B cell (primary cell): ENCODE measurements at regions not wholly inside any gene's neighbourhood (a gene's known extent, or its start where the extent isn't known, plus 50 kb on each side); places are given as distances from the start of the nearest gene placed in this dataset.

Source experiments
- ATAC-seq: fragments of 200-7000 bp; cut with Tn5 transposase; one replicate; pipeline ENCODE4 v1.10.0; 2021; ENCODE audit warnings: low read depth, mild to moderate bottlenecking, moderate number of reproducible peaks, moderate library complexity
- CTCF ChIA-PET: fragments of 350-600 bp; sonication (Branson Sonifier 250); formaldehyde crosslinking; loops from one replicate; lab custom pipeline; 2021; ENCODE audit warnings: antibody characterized with exemption, inconsistent platforms; lab: Charles Lee
- POLR2A ChIA-PET: fragments of 350-600 bp; sonication (Branson Sonifier 250); formaldehyde crosslinking; loops from one replicate; lab custom pipeline; 2021; ENCODE audit warnings: antibody characterized with exemption; lab: Charles Lee
- DNase-seq: peaks from one replicate; pipeline ENCODE4 v3.0.0; 2013
- H2AFZ ChIP-seq: 2 replicates; pipeline ENCODE4 v1.6.1; 2012; ENCODE audit warnings: mild to moderate bottlenecking, low read depth, low read length; ENCODE audit not compliant: insufficient read depth, poor library complexity, severe bottlenecking
- H3K27ac ChIP-seq, 2 donors: 1 replicate in 1 of 2; 2 replicates in 1 of 2; pipeline ENCODE4 v1.5.1; 2012 to 2013; ENCODE audit warnings: low read length in 2 of 2, mild to moderate bottlenecking in 2 of 2, moderate library complexity in 1 of 2
- H3K27me3 ChIP-seq, 4 experiments: fragments of 200-600 bp in 1 of 4; sonication (generic) in 1 of 4; replicated peaks in 1 of 4; 1 replicate in 2 of 4; 2 replicates in 2 of 4; pipeline versions ENCODE4 v1.6.1 to v1.7.0; 2013 to 2016; ENCODE audit warnings: low read length in 3 of 4, mild to moderate bottlenecking in 2 of 4, mixed read lengths in 1 of 4, moderate library complexity in 1 of 4; ENCODE audit not compliant: insufficient read depth in 4 of 4, control insufficient read depth in 3 of 4; ENCODE audit errors: control extremely low read depth in 1 of 4
- H3K36me3 ChIP-seq, 2 experiments: replicated peaks in 1 of 2; 1 replicate in 1 of 2; 2 replicates in 1 of 2; pipeline versions ENCODE4 v1.6.1 to v1.7.1; 2013; ENCODE audit warnings: low read length in 1 of 2; ENCODE audit not compliant: insufficient read depth in 2 of 2, control insufficient read depth in 1 of 2; ENCODE audit errors: control extremely low read depth in 1 of 2, extremely low read depth in 1 of 2
- H3K4me1 ChIP-seq, 2 donors: fragments of 200-600 bp in 1 of 2; sonication (generic) in 1 of 2; 1 replicate in 1 of 2; 2 replicates in 1 of 2; pipeline versions ENCODE4 v1.5.1 to v1.6.1; 2013 to 2017; ENCODE audit warnings: low read length in 2 of 2; ENCODE audit not compliant: control insufficient read depth in 2 of 2, insufficient read depth in 2 of 2
- H3K4me2 ChIP-seq: replicated peaks from 2 replicates; pipeline ENCODE3; 2012; ENCODE audit warnings: mild to moderate bottlenecking, low read depth, low read length; ENCODE audit not compliant: poor library complexity, severe bottlenecking
- H3K4me3 ChIP-seq, 5 experiments: fragments of 200-600 bp in 1 of 5; sonication (generic) in 1 of 5; 1 replicate in 3 of 5; 2 replicates in 2 of 5; pipeline versions ENCODE4 v1.5.1 to v1.7.0; 2011 to 2016; ENCODE audit warnings: low read length in 4 of 5, mild to moderate bottlenecking in 4 of 5, low read depth in 2 of 5, control low read depth in 1 of 5, moderate library complexity in 1 of 5; ENCODE audit not compliant: insufficient read depth in 1 of 5; ENCODE audit errors: control extremely low read depth in 1 of 5, extremely low read depth in 1 of 5
- H3K79me2 ChIP-seq: fragments of 200-600 bp; sonication (generic); one replicate; pipeline ENCODE4 v1.6.0; 2016; ENCODE audit warnings: low read length; ENCODE audit not compliant: control insufficient read depth, insufficient read depth
- H3K9ac ChIP-seq: fragments of 200-600 bp; sonication (generic); 2 replicates; pipeline ENCODE4 v1.6.1; 2017; ENCODE audit warnings: mild to moderate bottlenecking, low read length, moderate library complexity
- H3K9me3 ChIP-seq, 3 donors: one replicate each; pipeline versions ENCODE4 v1.6.1 to v1.7.1; 2013; ENCODE audit warnings: low read length in 2 of 3; ENCODE audit not compliant: control insufficient read depth in 2 of 3, insufficient read depth in 1 of 3; ENCODE audit errors: control extremely low read depth in 1 of 3
- H4K20me1 ChIP-seq: 2 replicates; pipeline ENCODE4 v1.6.0; 2012; ENCODE audit warnings: mild to moderate bottlenecking, low read length; ENCODE audit not compliant: insufficient read depth, control insufficient read depth, poor library complexity, severe bottlenecking
- H3K27ac Mint-ChIP-seq: one replicate; pipeline ENCODE4 v1.8.0; 2021; ENCODE audit warnings: mixed read lengths
- H3K27me3 Mint-ChIP-seq: one replicate; pipeline ENCODE4 v1.8.0; 2021; ENCODE audit warnings: mixed read lengths
- H3K4me1 Mint-ChIP-seq: one replicate; pipeline ENCODE4 v1.8.0; 2021; ENCODE audit warnings: mixed read lengths
- H3K4me3 Mint-ChIP-seq: one replicate; pipeline ENCODE4 v1.8.0; 2021; ENCODE audit warnings: mixed read lengths
- H3K9me3 Mint-ChIP-seq: one replicate; pipeline ENCODE4 v1.8.0; 2022; ENCODE audit warnings: mixed read lengths; ENCODE audit not compliant: insufficient read depth
- EZH2 ChIP-seq: IDR thresholded peaks from 2 replicates; pipeline ENCODE4 v1.6.1; 2012; ENCODE audit warnings: borderline replicate concordance, low read depth, mild to moderate bottlenecking, moderate library complexity, low read length; ENCODE audit not compliant: insufficient read depth, poor library complexity, severe bottlenecking
- WGBS: methylation state at CpG from one replicate; pipeline ENCODE4 v1.1.5; 2013; ENCODE audit warnings: missing lambda C conversion rate; ENCODE audit not compliant: insufficient coverage; 5-methylcytosine and 5-hydroxymethylcytosine counted together
- intact Hi-C: fragments of 100-400 bp; cut with micrococcal nuclease; formaldehyde crosslinking; loops from one replicate; pipeline ENCODE4 v1.10.0; 2022
- TF ChIP-seq, protein P1 (sequence below): fragments of 200-600 bp; IDR thresholded peaks from one replicate; pipeline ENCODE4 v1.8.0; 2022; ENCODE audit warnings: antibody characterized with exemption, mild to moderate bottlenecking

DNA sequence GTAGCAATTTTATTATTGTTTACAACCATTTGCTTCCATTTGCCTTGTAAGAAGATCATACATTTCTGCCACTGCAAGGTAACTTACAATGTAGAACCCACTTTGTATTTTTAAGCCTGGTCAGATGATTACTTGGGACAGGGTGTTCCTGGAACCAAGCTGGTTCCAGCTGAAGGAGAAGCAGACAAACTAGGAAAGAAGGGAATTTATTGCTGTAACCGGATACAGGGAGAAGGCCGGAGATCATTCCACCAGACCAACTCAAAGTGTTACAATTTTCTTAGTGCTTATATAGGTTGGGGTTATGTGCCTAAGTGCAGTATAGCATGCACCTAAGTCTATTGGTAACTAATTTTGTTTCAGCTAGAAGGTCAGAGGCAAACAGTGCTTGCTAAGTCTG, 104.4 kb downstream of the MANEA start:
- H2AFZ ChIP-seq = no peak overlapping the region
- Mint-ChIP-seq H3K9me3 (no peaks in the 10 kb centered on the region), H3K27me3 (no peaks in the 10 kb centered on the region), H3K4me3 (no peak overlapping the region), H3K27ac (no peak overlapping the region), H3K4me1 (no peaks in the 10 kb centered on the region)
- H3K36me3 ChIP-seq = no peaks in the 10 kb centered on the region
- intact Hi-C loops = no loop called here
- H3K27me3 ChIP-seq = no peaks in the 10 kb centered on the region
- H4K20me1 ChIP-seq = no peaks in the 10 kb centered on the region
- TF ChIP-seq, protein P1, sequence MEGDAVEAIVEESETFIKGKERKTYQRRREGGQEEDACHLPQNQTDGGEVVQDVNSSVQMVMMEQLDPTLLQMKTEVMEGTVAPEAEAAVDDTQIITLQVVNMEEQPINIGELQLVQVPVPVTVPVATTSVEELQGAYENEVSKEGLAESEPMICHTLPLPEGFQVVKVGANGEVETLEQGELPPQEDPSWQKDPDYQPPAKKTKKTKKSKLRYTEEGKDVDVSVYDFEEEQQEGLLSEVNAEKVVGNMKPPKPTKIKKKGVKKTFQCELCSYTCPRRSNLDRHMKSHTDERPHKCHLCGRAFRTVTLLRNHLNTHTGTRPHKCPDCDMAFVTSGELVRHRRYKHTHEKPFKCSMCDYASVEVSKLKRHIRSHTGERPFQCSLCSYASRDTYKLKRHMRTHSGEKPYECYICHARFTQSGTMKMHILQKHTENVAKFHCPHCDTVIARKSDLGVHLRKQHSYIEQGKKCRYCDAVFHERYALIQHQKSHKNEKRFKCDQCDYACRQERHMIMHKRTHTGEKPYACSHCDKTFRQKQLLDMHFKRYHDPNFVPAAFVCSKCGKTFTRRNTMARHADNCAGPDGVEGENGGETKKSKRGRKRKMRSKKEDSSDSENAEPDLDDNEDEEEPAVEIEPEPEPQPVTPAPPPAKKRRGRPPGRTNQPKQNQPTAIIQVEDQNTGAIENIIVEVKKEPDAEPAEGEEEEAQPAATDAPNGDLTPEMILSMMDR = no peak
- TF ChIP-seq EZH2 = no peak
- no CpG with 5 or more reads among the region's 2 CpGs for WGBS
- POLR2A ChIA-PET = no interaction called here
- H3K4me1 ChIP-seq = no peaks in the 10 kb centered on the region
- H3K27ac ChIP-seq = no peak overlapping the region
- no peak overlapping the region for H3K9ac ChIP-seq
- H3K4me2 ChIP-seq = no peak overlapping the region
- no peak overlapping the region for H3K4me3 ChIP-seq
- ATAC-seq (no peak), DNase-seq (no peak)
- no peaks in the 10 kb centered on the region for H3K79me2 ChIP-seq
- no peaks in the 10 kb centered on the region for H3K9me3 ChIP-seq
- CTCF ChIA-PET = no interaction called here

DNA sequence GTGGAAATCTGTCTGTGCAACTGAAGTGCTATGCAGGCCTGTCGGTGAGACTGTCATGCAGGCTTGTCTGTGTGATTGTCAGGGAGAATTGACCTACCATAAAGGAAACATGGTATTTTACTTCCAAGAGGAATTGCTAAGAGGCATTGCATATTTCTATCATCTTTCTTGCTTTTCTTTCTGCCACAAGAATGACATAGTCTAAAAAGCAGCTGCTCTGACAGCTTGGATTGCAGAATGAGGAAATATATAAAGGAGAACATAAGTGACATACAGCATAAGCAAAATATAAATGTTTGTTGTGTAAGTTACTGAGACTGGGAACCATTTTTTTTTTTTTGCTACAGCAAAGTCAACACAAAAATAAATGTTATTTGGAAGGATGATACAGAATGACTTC, 105.1 kb downstream of the MANEA start:
- TF ChIP-seq, protein P1 = no peak
- TF ChIP-seq EZH2 = no peak
- no peak overlapping the region for H2AFZ ChIP-seq
- Mint-ChIP-seq H3K4me3 (no peak overlapping the region), H3K9me3 (no peaks in the 10 kb centered on the region), H3K27ac (no peak overlapping the region), H3K27me3 (no peaks in the 10 kb centered on the region), H3K4me1 (no peaks in the 10 kb centered on the region)
- no peaks in the 10 kb centered on the region for H3K4me1 ChIP-seq
- intact Hi-C loops = no loop called here
- H3K36me3 ChIP-seq = no peaks in the 10 kb centered on the region
- H3K4me2 ChIP-seq = no peak overlapping the region
- ATAC-seq = no peak
- DNase-seq = no peak
- no peaks in the 10 kb centered on the region for H3K79me2 ChIP-seq
- CTCF ChIA-PET = no interaction called here
- H3K9ac ChIP-seq = no peak overlapping the region
- WGBS = no CpG with 5 or more reads among the region's 1 CpG
- no peak overlapping the region for H3K4me3 ChIP-seq
- no peaks in the 10 kb centered on the region for H3K27me3 ChIP-seq
- POLR2A ChIA-PET = no interaction called here
- H4K20me1 ChIP-seq = no peaks in the 10 kb centered on the region
- no peaks in the 10 kb centered on the region for H3K9me3 ChIP-seq
- H3K27ac ChIP-seq = no peak overlapping the region
